Ishikawa (cell line): ENCODE measurements at regions not wholly inside any gene's neighbourhood (a gene's known extent, or its start where the extent isn't known, plus 50 kb on each side); places are given as distances from the start of the nearest gene placed in this dataset.

ENCODE experiments used
- EP300 ChIP-seq: IDR thresholded peaks from 2 replicates; pipeline ENCODE4 v1.6.1; 2012; ENCODE audit warnings: borderline replicate concordance
- YY1 ChIP-seq: IDR thresholded peaks from 2 replicates; pipeline ENCODE4 v1.6.1; 2012; ENCODE audit warnings: low read depth

GRCh38 chr18:54772056-54772455 is 56.2 kb upstream of the RAB27B start:
- TF ChIP-seq YY1 (no peak), EP300 (no peak)
